ENCODE measurements at regions not wholly inside any gene's neighbourhood (a gene's known extent, or its start where the extent isn't known, plus 50 kb on each side); places are given as distances from the start of the nearest gene placed in this dataset.
"Not testable (repeated sequence)": the region's sequence is repeated elsewhere in the genome, so short reads cannot be mapped to it uniquely, and the experiment has no call there.

- H3K4me1 Mint-ChIP-seq (ENCODE audit: low read depth); H3K36me3 Mint-ChIP-seq (ENCODE audit: low read depth); H3K27ac Mint-ChIP-seq; H3K4me3 Mint-ChIP-seq; POLR2A ChIA-PET; DNase-seq; H3K9me3 Mint-ChIP-seq (ENCODE audit: insufficient read depth); H3K27me3 Mint-ChIP-seq (ENCODE audit: low read depth); ATAC-seq; CTCF ChIA-PET: not testable (repeated sequence)
Observed at GRCh38 chr11:71734368-71734767, 98.6 kb upstream of the DEFB108B start.

GRCh38 chr11:71738317-71738716 lies 94.7 kb upstream of the DEFB108B start:
- not testable (repeated sequence) for ATAC-seq; H3K9me3 Mint-ChIP-seq (ENCODE audit: insufficient read depth)

GRCh38 chr11:71743385-71743784 lies 89.6 kb upstream of the DEFB108B start:
- H3K27ac Mint-ChIP-seq; H3K4me1 Mint-ChIP-seq (ENCODE audit: low read depth); POLR2A ChIA-PET; CTCF ChIA-PET; H3K9me3 Mint-ChIP-seq (ENCODE audit: insufficient read depth); ATAC-seq; H3K4me3 Mint-ChIP-seq; H3K36me3 Mint-ChIP-seq (ENCODE audit: low read depth); DNase-seq: not testable (repeated sequence)
- H3K27me3 Mint-ChIP-seq (ENCODE audit: low read depth), result peaks cover 28% of the 10 kb centered on the region

More at GRCh38 chr11:71738317-71738716, 94.7 kb upstream of the DEFB108B start:
- CTCF ChIA-PET; H3K4me1 Mint-ChIP-seq (ENCODE audit: low read depth); DNase-seq; H3K4me3 Mint-ChIP-seq; H3K27ac Mint-ChIP-seq; H3K36me3 Mint-ChIP-seq (ENCODE audit: low read depth); POLR2A ChIA-PET: not testable (repeated sequence)
- H3K27me3 Mint-ChIP-seq (ENCODE audit: low read depth), result peaks cover 14% of the 10 kb centered on the region

GRCh38 chr11:71745656-71746055 lies 87.3 kb upstream of the DEFB108B start:
- POLR2A ChIA-PET; CTCF ChIA-PET; H3K36me3 Mint-ChIP-seq (ENCODE audit: low read depth): not testable (repeated sequence)

GRCh38 chr11:71746263-71746662 lies 86.7 kb upstream of the DEFB108B start:
- DNase-seq; POLR2A ChIA-PET; H3K36me3 Mint-ChIP-seq (ENCODE audit: low read depth); CTCF ChIA-PET; ATAC-seq; H3K9me3 Mint-ChIP-seq (ENCODE audit: insufficient read depth); H3K4me3 Mint-ChIP-seq; H3K4me1 Mint-ChIP-seq (ENCODE audit: low read depth); H3K27ac Mint-ChIP-seq: not testable (repeated sequence)
- H3K27me3 Mint-ChIP-seq (ENCODE audit: low read depth), result peaks cover 34% of the 10 kb centered on the region

More at GRCh38 chr11:71745656-71746055, 87.3 kb upstream of the DEFB108B start:
- not testable (repeated sequence) for H3K4me1 Mint-ChIP-seq (ENCODE audit: low read depth); H3K4me3 Mint-ChIP-seq; H3K9me3 Mint-ChIP-seq (ENCODE audit: insufficient read depth); H3K27ac Mint-ChIP-seq; ATAC-seq; DNase-seq
- H3K27me3 Mint-ChIP-seq (ENCODE audit: low read depth), result peaks cover 33% of the 10 kb centered on the region

GRCh38 chr11:71748965-71749620 lies 83.9 kb upstream of the DEFB108B start:
- H3K9me3 Mint-ChIP-seq (ENCODE audit: insufficient read depth); H3K4me1 Mint-ChIP-seq (ENCODE audit: low read depth); H3K4me3 Mint-ChIP-seq; ATAC-seq; DNase-seq; POLR2A ChIA-PET; H3K36me3 Mint-ChIP-seq (ENCODE audit: low read depth); H3K27ac Mint-ChIP-seq; CTCF ChIA-PET: not testable (repeated sequence)
- peaks cover 28% of the 10 kb centered on the region for H3K27me3 Mint-ChIP-seq (ENCODE audit: low read depth)

GRCh38 chr11:71750908-71751307 lies 82.1 kb upstream of the DEFB108B start:
- H3K9me3 Mint-ChIP-seq (ENCODE audit: insufficient read depth); ATAC-seq; H3K36me3 Mint-ChIP-seq (ENCODE audit: low read depth); H3K4me3 Mint-ChIP-seq; DNase-seq; CTCF ChIA-PET; POLR2A ChIA-PET; H3K4me1 Mint-ChIP-seq (ENCODE audit: low read depth); H3K27ac Mint-ChIP-seq: not testable (repeated sequence)
- peaks cover 21% of the 10 kb centered on the region for H3K27me3 Mint-ChIP-seq (ENCODE audit: low read depth)

GRCh38 chr11:71764695-71765491 lies 68.1 kb upstream of the DEFB108B start:
- not testable (repeated sequence) for DNase-seq

GRCh38 chr11:71767016-71767415 lies 66.0 kb upstream of the DEFB108B start:
- H3K9me3 Mint-ChIP-seq (ENCODE audit: insufficient read depth); H3K4me3 Mint-ChIP-seq; ATAC-seq; CTCF ChIA-PET; H3K27ac Mint-ChIP-seq; H3K36me3 Mint-ChIP-seq (ENCODE audit: low read depth); POLR2A ChIA-PET; H3K4me1 Mint-ChIP-seq (ENCODE audit: low read depth); DNase-seq: not testable (repeated sequence)
- peaks cover 21% of the 10 kb centered on the region for H3K27me3 Mint-ChIP-seq (ENCODE audit: low read depth)

More at GRCh38 chr11:71764695-71765491, 68.1 kb upstream of the DEFB108B start:
- H3K27me3 Mint-ChIP-seq (ENCODE audit: low read depth), result peaks cover 17% of the 10 kb centered on the region
- POLR2A ChIA-PET; H3K27ac Mint-ChIP-seq; H3K4me1 Mint-ChIP-seq (ENCODE audit: low read depth); ATAC-seq; H3K4me3 Mint-ChIP-seq; H3K36me3 Mint-ChIP-seq (ENCODE audit: low read depth); CTCF ChIA-PET; H3K9me3 Mint-ChIP-seq (ENCODE audit: insufficient read depth): not testable (repeated sequence)

- H3K4me1 Mint-ChIP-seq (ENCODE audit: low read depth); ATAC-seq; H3K27ac Mint-ChIP-seq; DNase-seq; H3K9me3 Mint-ChIP-seq (ENCODE audit: insufficient read depth); POLR2A ChIA-PET; H3K36me3 Mint-ChIP-seq (ENCODE audit: low read depth); H3K4me3 Mint-ChIP-seq; CTCF ChIA-PET: not testable (repeated sequence)
- peaks cover 11% of the 10 kb centered on the region for H3K27me3 Mint-ChIP-seq (ENCODE audit: low read depth)
Observed at GRCh38 chr11:71772193-71772592, 60.8 kb upstream of the DEFB108B start.

GRCh38 chr11:71774603-71775222 lies 58.3 kb upstream of the DEFB108B start:
- CTCF ChIA-PET, result no interaction called here
- H3K9me3 Mint-ChIP-seq (ENCODE audit: insufficient read depth), result no peaks in the 10 kb centered on the region
- ATAC-seq (no peak), DNase-seq (no peak)
- no peak overlapping the region for H3K4me3 Mint-ChIP-seq
- H3K36me3 Mint-ChIP-seq (ENCODE audit: low read depth), result no peaks in the 10 kb centered on the region
- peaks cover 4% of the 10 kb centered on the region for H3K27me3 Mint-ChIP-seq (ENCODE audit: low read depth)
- POLR2A ChIA-PET, result no interaction called here
- H3K27ac Mint-ChIP-seq, result no peak overlapping the region
- H3K4me1 Mint-ChIP-seq (ENCODE audit: low read depth), result peaks cover 3% of the 10 kb centered on the region

- H3K27ac Mint-ChIP-seq; DNase-seq; H3K36me3 Mint-ChIP-seq (ENCODE audit: low read depth); POLR2A ChIA-PET; ATAC-seq; H3K9me3 Mint-ChIP-seq (ENCODE audit: insufficient read depth); CTCF ChIA-PET; H3K27me3 Mint-ChIP-seq (ENCODE audit: low read depth); H3K4me1 Mint-ChIP-seq (ENCODE audit: low read depth); H3K4me3 Mint-ChIP-seq: not testable (repeated sequence)
Observed at GRCh38 chr11:71780116-71780515, 52.9 kb upstream of the DEFB108B start.

Measured in activated CD8-positive, alpha-beta T cell treated with anti-CD3 and anti-CD28 coated beads, Interleukin-2, amount 10 ng/mL, durations not matched to agents 7 days and 5 days (primary cell).